NB4 (cell line): ENCODE measurements at regions not wholly inside any gene's neighbourhood (a gene's known extent, or its start where the extent isn't known, plus 50 kb on each side); places are given as distances from the start of the nearest gene placed in this dataset.

Source experiments
- CTCF ChIP-seq: IDR thresholded peaks from one replicate; pipeline ENCODE4 v1.5.1; 2012; ENCODE audit warnings: low read depth, low read length
- POLR2A ChIP-seq: IDR thresholded peaks from 2 replicates; pipeline ENCODE4 v1.6.1; 2011; ENCODE audit warnings: mild to moderate bottlenecking; ENCODE audit not compliant: insufficient read length; ENCODE audit errors: extremely low read depth

DNA sequence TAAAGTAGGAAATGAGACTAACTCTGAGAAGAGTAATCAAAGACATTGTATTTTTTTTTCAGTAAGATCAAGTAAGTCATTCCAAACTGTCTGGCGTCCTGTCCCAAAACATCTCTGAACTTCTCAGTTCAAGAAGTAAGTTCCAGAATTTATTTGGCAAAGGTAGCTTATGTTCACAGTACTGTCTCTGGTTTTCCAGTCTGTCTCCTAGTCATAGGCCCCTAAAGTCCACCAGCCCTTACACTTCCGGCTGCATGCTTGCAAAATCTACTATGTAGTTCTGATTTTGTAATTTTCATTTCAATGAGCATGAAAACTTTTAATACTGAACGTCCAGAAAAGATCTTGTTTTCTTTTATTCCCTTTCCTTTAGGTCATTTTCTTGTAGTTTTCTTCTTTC lies 61.4 kb upstream of the S1PR1 start:
- TF ChIP-seq CTCF (no peak), POLR2A (no peak)
